GM18502 (cell line): ENCODE measurements at regions not wholly inside any gene's neighbourhood (a gene's known extent, or its start where the extent isn't known, plus 50 kb on each side); places are given as distances from the start of the nearest gene placed in this dataset.
A peak's percentile ranks its signal among the peaks of the same experiment; 100 is the strongest.

Experiments
- ATAC-seq: cut with Tn5 transposase; IDR thresholded peaks from one replicate; pipeline ENCODE4 v1.9.1; 2021; ENCODE audit warnings: mild to moderate bottlenecking; ENCODE audit not compliant: unreplicated experiment, poor library complexity

DNA sequence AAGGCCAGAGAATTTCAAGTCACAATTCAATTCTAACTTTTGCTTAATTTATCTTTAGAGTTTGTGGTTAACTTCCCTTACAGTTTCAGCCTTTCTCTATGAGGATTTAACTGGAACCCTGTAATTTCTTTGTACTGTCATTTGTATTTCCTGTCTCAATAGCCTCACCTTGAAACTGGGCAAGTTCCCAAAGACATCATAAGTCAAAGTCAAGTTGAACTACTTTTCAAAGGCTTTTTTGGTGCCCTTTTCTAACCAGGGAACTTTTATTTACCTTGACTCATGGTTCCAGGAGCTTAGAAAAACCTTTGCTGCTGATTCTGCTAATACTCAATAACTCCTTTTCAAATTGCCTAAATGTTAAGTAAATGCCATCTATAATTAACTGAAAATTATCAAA is 200.8 kb upstream of the KRR1 start:
- ATAC-seq: no peak

DNA sequence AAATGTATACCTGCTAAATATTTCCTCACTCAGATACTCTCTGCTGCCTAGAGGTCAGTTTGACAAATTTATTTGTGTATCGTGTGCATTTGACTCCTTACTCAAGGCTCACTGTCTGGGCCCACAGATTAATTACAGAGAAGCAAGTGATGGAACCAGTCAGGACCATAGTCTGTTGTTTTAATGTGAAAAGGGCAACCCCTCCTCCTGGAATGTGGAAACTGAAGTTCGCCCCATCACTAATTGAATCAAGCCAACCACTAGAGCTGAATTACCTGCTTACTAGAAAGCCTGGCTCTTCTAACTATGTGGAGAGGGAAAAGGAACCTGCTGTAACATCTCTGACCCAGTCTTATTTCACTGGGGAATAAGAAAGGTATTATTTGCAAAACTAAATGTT is 199.9 kb upstream of the KRR1 start:
- no peak for ATAC-seq

DNA sequence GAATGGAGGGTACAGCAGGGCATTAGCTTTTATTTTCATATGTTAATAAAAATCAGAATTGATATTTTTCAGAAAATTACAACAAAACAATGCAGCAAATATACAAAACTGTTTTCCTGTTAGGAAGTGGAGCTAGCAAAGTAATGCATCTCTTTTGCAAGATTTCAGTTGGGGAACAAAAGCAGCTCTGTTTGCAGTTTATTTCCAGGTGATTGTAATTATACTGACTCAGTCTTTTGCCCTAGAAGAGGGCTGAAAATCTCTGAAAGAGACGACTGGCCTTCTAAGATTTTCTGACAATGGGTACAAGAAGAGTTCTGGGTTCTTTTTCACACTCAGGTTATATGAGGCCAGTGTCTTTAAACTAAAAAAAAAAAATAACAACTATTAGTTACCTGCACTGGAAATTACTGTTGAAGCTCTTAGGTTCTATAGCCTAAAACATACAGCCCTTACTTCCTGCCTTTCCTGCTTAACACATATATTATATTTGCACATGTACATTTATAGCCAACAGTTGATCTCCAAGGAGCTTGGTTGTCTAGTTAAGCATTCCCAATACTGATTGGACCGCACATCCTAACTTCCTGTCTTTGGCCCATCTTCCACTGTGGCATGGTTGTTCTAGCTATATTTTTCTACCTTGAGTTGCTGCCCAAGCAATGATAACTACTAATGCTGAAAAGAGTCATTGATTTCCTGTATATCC is 199.1 kb upstream of the KRR1 start:
- ATAC-seq: no peak

DNA sequence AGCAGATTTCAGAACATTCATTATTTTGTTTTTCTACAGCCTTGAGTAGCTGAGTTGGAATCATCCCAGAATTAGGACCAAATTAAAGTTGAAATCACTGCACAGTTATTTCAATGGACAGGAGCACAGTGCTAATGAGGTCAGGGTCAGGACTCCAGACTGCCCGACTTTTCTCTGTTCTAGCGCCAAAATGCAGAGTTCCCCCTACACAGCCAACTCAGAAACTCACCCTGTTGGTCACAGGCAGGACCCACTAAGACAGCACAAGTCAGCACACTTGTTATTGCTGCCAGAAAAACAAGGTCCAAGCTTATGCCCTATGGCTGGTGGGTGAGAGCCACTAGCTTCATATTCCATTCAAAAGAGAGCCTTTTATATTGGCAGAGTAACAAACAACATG is 198.1 kb upstream of the KRR1 start:
- ATAC-seq: no peak

DNA sequence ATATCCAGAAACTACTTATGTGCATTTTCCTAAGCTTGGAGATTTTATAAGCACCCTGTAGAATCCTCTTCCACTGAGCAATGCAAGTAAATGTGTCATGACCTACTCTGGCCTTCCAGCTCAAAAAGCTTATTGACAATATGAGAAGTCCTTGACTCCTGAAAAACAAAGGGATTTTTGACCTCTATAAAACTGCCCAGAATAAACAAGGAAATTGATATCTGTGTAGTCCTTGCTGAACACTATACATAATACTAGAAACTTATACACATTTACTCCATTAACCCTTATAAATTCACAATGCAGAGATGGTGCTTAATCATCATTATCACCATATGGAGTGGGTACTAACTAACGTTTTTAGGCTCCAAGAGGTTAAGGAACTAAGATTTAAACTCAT is 197.4 kb upstream of the KRR1 start:
- ATAC-seq: no peak

DNA sequence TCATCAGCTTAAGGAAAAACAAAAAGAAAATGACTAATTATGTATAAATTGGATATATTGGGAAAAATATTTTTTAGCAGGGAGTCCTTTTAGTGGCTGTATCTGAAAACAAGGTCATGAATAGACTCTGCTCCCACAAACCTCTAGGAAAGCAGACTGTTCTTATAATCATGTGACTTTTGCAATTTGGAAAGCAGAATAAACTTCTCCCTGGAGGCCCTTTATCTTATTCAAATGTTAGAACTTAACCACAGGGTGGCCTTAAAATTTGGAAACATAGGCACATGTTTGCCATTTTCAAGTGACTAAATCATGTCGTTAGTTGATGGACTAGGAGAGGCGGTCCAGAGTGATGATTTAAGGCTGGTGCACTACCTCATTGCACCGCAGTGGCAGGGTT is 196.6 kb upstream of the KRR1 start:
- no peak for ATAC-seq

DNA sequence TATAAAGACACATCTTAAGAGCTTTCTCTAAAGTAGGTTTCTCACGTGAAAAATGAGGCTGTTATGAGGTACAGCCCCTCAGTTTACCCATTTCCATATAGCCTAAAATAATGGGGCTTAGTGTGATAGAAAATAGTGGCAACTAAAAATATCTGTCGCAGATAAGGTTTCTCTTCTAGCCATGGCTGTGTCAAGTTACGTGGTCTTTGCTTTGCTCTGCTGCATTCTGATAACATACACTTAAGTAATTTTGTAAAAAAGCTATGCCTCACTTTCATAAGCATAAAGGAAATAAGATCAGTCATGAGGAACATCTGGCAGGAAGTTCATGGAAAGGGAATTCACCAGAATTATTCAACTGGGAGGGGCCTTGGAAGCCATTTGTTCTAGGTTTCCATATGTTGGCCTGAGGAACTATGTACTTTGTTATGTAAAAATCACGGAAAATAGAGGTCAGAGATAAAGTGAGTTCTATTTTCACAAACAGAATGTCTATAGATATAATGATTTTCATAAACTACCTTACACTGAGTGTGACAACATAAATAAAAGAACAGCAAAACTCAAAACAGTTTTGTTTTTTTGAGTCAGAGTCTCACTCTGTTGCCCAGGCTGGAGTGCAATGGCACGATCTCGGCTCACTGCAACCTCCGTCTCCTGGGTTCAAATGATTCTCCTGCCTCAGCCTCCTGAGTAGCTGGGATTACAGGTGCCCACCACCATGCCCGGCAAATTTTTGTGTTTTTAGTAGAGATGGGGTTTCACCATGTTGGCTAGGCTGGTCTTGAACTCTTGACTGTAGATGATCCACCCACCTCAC is 195.6 kb upstream of the KRR1 start:
- ATAC-seq: peak; percentile 62

DNA sequence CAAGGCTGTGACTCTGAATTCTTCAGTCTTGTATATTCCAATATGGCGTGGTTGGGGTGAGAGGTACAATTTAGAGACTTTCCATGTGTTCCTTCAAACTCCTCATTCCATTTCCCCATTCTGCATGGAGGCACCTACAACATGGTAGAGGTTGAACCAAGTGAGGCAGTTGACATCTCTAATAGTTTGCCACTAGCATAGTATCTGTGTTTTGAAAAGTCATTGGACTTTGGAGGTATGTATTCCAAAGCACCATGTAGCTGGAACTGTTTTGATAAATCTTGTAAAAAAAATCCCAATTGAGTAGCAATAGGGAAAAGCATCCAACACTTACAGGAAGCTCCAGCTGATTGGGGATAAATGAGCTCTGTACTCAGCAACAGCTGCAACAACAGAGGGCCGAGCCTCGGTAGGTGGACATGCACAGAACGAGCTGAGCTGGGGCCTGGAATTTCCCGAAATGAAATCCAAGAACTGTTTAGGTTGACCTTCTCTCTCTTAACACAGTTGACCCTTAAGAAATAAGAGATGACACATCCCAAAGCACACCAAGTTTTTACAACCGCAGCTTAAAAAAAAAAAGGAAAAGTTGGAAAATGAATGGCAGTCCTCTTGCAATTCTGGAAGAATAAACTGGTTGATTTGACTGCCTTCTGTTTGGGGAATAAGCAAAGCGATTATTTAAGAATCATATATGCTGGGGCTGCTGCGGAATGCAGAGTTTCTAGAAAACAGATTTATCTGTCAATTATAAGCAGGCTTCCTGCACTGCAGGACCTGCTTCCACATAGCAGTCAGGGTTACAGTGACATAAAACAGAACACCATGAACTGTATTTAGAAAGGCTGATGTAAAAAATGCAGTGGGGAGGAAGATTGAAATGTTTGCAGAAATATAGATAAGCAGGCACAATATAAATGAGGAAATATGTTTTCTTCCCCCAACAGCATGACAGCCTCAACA is 194.6 kb upstream of the KRR1 start:
- ATAC-seq: no peak

DNA sequence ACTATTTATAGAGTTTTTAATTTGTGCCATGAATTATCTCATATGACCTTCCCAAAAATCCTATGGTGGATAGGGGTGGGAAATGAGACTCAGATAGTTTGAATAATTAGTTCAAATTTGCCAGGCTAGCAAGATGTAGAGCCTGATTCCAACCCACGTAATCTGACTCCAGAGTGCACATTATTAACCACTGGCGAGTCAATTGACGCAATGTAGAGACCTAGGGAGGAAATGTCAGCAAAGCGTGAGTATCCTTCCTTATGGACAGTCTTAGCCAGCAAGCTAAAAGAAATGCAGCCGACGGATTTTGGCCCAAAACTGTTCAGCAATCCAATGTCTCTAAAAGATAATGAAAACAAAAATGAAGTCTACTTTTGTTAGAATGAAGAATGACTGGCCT is 193.3 kb upstream of the KRR1 start:
- ATAC-seq: no peak

DNA sequence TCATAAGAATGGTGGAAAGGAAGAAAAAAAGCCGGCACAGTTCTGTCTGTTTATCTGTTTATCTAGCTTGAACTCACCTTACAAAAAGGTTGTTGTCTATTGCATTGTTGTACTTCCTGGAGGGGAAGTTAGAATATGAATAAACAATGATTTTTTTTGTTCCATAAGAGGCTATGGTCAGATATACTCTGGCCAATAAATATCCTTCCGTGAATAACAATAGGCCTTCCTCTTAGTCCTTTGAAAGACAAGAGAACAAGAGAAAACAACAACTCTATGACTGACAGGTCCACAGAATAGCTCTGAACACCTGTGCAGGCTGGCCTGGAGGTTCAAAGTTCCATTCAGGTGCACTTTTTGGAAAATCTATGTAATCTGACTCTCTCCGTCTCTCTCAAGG is 192.8 kb upstream of the KRR1 start:
- ATAC-seq: no peak

DNA sequence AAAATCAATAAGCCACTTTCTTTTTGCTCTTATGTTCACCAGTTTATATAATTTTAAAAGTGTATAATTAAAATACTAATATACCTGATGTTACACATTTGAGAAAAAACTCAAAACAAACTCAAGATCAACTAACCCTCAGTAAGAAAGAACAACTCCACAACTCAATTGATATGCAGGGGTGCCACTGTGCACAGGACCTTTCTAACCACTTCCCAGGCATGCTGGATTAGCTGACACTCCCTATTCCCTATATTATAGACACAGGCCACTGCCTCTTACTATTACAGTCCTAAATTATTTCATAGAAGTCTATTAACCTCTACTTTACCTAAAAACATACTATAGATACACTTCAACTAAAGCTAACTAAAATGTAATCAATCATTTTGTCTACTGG is 191.7 kb upstream of the KRR1 start:
- ATAC-seq: no peak

DNA sequence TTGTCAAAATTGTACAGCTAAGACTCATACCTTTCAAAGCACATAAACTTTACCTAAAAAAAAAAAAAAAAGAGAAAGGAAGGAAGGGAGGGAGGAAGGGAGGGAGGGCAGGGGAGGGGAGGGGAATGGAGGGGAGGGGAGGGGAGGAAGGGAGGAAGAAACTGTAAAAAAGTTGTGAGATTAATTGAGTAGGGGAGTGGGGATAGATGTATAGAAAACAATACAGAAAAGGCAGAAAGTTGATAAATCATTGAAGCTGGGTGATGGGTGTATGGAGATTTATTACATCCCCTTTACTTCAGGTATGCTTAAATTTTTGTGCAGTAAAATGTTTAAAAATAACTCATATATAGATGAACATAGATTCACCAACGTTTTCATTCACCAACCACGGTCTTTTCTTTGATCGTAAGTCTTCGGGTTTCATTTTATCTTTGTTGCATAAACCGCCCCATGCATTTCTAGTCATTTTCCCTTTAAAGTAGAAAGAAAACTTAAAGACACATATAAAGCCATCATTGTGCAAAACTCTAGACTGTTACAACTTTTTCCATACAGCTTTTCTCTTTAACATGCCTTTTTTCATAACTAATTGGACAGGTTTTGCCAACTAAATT is 191.2 kb upstream of the KRR1 start:
- no peak for ATAC-seq

DNA sequence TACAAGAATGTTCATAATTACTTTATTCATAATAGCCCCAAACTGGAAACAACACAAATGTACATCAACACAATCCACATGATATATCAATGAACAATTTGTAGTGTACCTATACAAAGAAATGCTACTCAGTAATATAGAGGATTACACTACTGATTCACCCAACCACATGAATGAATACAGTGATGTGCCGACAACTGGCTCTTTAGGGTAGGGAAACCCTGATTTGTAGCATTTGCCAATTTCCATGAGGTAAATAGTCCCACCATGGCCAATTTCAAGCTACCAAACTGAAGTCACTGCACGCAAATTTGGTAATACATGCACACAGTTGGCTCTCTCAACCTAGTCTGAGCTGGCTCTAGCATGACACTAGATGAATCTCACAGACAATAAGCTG is 190.4 kb upstream of the KRR1 start:
- ATAC-seq: no peak

DNA sequence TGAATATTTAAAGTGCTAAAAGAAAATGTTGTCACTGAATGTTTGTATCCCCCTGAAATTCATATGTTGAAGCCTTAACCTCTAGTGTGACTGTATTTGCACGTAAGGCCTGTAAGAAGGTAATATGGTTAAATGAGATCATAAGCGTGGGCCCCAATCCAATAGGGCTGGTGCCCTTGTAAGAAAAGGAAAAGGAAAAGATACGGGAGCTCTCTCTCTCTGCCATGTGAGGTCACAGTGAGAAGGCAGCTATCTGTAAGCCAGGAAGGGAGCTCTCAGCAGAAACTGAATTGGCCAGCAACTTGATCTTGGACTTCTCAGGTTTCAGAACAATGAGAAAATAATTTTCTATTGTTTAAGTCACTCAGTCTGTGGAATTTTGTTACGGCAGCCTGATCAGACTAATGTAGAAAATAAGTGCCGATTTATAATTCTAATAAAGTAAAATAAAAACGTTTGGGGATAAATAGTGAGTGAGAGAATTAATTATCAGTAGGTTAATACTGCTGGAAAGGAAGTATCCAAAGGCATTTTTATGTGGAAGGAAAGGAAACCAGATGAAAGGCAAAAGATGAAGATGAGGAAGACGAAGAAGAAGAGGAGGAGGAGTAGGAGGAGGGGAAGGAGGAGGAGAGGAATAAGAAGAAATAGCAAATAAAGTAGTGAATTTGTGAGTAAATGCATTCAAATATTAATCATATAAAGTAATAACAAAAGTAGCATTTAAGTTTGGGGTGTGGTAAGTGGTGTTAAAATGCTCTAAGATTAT is 188.5 kb upstream of the KRR1 start:
- ATAC-seq: no peak

DNA sequence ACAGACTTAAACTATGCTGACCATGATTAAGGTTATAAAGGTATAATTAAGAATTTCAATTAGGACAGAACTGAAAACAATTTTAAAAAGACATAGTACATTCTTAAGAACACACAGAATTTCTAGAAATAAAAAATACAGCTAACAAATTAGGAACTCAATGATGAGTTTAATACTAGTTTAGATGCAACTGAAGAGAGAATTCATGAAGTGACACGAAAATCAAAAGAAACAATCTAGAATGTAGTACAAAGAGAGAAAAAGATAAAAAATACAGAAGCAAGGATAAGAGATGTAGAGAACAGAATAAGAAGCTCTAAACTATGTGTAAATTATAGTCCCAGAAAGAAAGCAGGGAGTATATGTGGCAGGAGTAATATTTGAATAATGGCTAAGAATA is 187.8 kb upstream of the KRR1 start:
- no peak for ATAC-seq

DNA sequence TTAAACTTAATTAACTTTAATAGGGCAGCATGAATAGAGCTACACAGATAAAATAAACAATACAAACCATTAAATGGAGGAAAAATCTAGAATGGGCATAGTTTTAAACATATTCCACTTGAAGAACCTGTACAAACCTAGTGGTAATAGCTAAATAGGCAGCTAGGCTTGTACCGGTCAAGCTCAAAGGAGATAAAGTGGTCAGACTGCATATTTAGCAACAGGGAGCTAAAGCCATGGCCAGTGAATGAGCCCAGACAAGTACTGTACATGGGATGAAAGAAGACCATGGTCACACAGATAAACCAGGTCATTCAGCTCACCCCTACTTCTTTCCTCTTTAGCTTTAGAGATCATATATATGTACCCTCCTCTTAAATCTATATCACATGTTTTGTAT is 186.6 kb upstream of the KRR1 start:
- no peak for ATAC-seq

DNA sequence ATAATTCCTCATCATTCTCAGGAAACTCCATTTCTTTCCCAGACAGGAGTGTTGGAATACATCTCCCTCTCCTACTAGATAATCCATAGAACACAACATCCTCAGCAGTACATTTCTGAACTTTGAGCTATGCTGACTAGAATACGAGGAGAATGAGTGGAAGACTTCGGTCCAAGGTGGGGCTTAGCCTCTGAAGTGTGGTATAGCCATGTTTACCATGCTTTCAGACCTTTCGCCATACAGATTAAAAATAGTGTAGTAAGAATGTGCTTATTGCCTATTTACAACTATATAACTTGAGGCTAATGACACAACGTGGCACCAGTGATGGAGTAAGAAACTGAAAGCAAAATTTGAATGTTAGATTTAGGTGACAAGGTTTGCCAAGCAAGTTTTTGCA is 184.5 kb upstream of the KRR1 start:
- no peak for ATAC-seq

DNA sequence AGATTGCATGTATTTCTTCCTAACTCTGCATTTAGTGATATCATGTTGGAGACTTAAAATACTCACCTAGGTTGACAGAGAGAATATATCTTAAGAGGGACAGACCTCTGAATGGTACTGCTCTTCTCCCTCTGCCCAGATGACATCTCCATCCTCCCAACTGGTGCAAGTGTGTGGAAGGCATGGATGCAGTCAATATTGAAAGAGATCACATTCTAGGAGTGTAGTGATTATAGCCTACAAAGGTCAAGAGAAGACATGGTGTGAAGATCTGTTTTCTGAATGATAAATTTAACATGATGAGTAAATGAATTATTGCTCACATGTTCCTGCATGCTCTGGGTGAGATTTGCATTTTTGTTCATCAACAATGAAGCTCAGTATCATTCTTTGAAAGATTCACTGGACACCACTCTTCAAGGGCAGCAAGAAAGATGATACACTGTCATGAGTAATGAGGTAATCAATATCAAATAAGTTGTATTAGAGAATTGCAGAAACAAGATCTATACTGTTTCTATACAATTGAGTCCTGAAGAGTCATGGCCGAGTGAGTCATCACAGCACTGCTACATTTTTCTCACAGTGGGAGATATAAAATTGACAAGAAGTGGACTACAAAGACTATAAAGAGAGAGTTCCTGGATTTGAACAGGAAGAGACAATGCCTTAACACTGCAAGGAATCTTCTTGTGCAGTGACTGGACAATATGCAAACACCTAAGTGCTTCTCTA is 183.3 kb upstream of the KRR1 start:
- ATAC-seq: no peak

DNA sequence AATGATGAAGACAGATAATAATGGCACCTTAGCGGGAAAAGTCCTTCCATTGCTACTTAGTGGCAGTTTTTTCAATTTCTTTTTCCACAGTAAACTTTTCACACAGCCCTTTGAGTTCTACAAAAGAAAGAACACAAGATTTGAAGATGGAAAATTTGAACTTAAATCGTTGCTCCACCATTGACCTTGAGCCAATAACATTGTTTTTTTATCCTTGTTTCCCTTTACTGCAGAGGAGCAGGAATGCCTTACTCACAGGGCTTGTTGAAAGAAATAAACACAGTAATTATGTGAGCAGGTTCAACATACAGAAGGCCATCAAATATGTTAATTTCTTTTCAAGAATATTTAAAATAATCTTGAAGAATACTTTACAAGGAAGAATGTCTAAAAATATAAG is 181.5 kb upstream of the KRR1 start:
- no peak for ATAC-seq
